Peyer's patch (tissue), 4 donors: ENCODE measurements at regions not wholly inside any gene's neighbourhood (a gene's known extent, or its start where the extent isn't known, plus 50 kb on each side); places are given as distances from the start of the nearest gene placed in this dataset.

Source experiments
- DNase-seq, 3 donors: peaks; one replicate each; pipeline ENCODE4 v3.0.0-alpha.2; 2017 to 2019
- H3K27ac ChIP-seq, 4 donors: fragments of 200-600 bp; sonication (generic); one replicate each; pipeline ENCODE4 v1.5.1; 2016 to 2019
- H3K27me3 ChIP-seq, 2 donors: fragments of 200-600 bp; sonication (generic); one replicate each; pipeline ENCODE4 v1.5.1; 2019
- H3K36me3 ChIP-seq, 3 donors: fragments of 200-600 bp; sonication (generic); one replicate each; pipeline ENCODE4 v1.5.1; 2016 to 2019
- H3K4me1 ChIP-seq, 4 donors: fragments of 200-600 bp; sonication (generic); one replicate each; pipeline ENCODE4 v1.5.1; 2016 to 2019
- H3K4me3 ChIP-seq, 4 donors: fragments of 200-600 bp; sonication (generic); 1 replicate in 3 of 4; 2 replicates in 1 of 4; pipeline ENCODE4 v1.5.1; 2016 to 2019; ENCODE audit warnings: mild to moderate bottlenecking in 1 of 4
- H3K9me3 ChIP-seq, 4 donors: fragments of 200-600 bp; sonication (generic); one replicate each; pipeline ENCODE4 v1.5.1; 2016 to 2019; ENCODE audit warnings: mild to moderate bottlenecking in 1 of 4
- POLR2A ChIP-seq, 2 donors: fragments of 450-650 bp; IDR thresholded peaks; one replicate each; pipeline ENCODE4 v1.5.1; 2017; ENCODE audit warnings: antibody characterized with exemption in 2 of 2, mild to moderate bottlenecking in 2 of 2, moderate library complexity in 2 of 2
- TF ChIP-seq, protein P1 (sequence below), 6 experiments: fragments of 450-650 bp in 4 of 6; fragments of 200-600 bp in 2 of 6; sonication (generic) in 1 of 6; IDR thresholded peaks; one replicate each; pipeline ENCODE4 v1.5.1; 2017 to 2019; ENCODE audit warnings: antibody characterized with exemption in 6 of 6, mild to moderate bottlenecking in 3 of 6, moderate library complexity in 1 of 6

DNA sequence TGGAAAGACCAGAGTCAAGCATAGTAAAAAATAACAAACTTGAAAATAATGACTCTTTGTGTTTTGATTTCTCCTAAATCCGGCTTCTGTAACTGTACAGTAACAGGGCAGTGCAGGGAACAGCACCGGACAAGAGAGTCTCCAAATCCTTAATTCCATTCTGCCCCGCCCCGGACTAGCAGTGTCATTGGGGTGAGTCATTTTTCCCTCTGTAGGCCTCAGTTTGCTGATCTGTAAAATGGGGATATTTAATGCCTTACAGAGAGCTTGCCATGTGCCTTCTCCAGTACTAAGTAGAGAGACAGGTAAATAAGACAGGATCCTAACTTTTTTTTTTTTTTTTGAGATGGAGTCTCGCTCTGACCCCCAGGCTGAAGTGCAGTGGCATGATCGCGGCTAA lies 83.6 kb upstream of the TBC1D3K start:
- TF ChIP-seq POLR2A (IDR thresholded peaks at IDR 0.05): no peak
- TF ChIP-seq, protein P1, sequence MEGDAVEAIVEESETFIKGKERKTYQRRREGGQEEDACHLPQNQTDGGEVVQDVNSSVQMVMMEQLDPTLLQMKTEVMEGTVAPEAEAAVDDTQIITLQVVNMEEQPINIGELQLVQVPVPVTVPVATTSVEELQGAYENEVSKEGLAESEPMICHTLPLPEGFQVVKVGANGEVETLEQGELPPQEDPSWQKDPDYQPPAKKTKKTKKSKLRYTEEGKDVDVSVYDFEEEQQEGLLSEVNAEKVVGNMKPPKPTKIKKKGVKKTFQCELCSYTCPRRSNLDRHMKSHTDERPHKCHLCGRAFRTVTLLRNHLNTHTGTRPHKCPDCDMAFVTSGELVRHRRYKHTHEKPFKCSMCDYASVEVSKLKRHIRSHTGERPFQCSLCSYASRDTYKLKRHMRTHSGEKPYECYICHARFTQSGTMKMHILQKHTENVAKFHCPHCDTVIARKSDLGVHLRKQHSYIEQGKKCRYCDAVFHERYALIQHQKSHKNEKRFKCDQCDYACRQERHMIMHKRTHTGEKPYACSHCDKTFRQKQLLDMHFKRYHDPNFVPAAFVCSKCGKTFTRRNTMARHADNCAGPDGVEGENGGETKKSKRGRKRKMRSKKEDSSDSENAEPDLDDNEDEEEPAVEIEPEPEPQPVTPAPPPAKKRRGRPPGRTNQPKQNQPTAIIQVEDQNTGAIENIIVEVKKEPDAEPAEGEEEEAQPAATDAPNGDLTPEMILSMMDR (IDR thresholded peaks at IDR 0.05): no peak
- Histone ChIP-seq H3K36me3 (no peaks in the 10 kb centered on the region), H3K27me3 (no peaks in the 10 kb centered on the region), H3K4me1 (peaks cover 0 to 6% (median 0%) of the 10 kb centered on the region in 4 donors), H3K9me3 (no peaks in the 10 kb centered on the region), H3K4me3 (no peak overlapping the region), H3K27ac (no peak overlapping the region)
- DNase-seq: no peak

DNA sequence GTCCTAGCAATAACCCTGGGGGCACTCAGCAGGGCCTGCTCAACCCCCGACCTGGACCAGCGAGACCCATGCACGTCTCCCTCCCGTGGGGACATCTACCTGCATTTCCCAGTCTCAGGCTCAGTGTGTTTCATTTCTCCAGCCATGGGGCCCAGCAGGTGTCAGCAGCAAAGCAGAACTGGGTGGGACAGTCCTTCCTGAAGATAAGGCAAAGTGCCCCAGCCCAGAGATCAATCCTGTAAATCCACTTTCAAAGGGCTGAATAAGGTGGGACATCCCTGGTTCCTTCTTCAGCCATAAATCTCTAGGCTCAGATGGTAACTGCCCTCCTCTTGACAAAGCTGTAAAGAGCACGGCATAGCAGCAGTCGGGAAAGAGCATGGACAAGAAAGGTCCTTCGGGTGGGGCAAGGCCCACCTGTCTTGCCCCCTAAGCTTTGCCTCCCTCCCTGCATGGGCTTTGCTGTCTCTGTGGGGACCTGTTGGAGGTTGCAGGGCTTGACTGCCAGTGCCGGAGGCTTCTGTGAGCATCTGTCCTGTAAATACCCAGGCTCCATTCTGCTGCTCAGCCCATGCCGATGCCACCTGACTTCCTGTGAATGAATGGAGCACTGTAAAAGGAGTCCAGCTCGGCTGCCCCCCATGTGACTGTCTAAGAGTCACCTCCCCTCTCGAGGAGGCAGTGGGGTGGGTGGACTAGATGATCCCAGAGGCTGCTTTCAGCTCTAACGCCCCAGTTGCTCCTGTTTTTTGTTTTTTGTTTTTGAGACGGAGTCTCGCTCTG lies 84.8 kb upstream of the TBC1D3K start:
- no peak overlapping the region for H3K27ac ChIP-seq
- no peak for DNase-seq
- H3K9me3 ChIP-seq: no peaks in the 10 kb centered on the region
- no peak overlapping the region for H3K4me3 ChIP-seq
- H3K27me3 ChIP-seq: no peaks in the 10 kb centered on the region
- H3K36me3 ChIP-seq: no peaks in the 10 kb centered on the region
- peaks cover 0 to 1% (median 0%) of the 10 kb centered on the region in 4 donors for H3K4me1 ChIP-seq
- TF ChIP-seq, protein P1 (IDR thresholded peaks at IDR 0.05): no peak
- TF ChIP-seq POLR2A (IDR thresholded peaks at IDR 0.05): no peak

DNA sequence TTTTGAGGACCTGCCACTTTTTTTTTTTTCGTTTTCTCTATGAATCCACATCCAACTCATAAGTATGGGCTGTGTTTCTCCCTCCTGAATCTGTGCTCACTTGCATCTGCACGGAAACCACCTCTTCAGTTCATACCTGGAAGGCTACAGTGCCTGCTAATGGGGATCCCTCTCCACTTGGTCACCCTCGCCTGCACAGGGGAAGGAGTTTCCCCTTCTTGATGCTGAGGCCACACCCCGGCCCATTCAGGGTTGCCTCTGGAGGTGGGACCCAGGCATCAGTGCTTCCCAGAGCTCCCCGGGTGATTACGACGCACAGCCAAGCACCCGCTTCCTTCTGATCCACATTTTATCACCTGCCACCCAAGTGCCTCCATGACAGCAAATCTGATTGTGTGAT lies 85.9 kb upstream of the TBC1D3K start:
- no peak overlapping the region for H3K27ac ChIP-seq
- H3K4me1 ChIP-seq: no peaks in the 10 kb centered on the region
- H3K36me3 ChIP-seq: no peaks in the 10 kb centered on the region
- H3K4me3 ChIP-seq: no peak overlapping the region
- H3K27me3 ChIP-seq: no peaks in the 10 kb centered on the region
- H3K9me3 ChIP-seq: no peaks in the 10 kb centered on the region
- DNase-seq: no peak
- TF ChIP-seq POLR2A (IDR thresholded peaks at IDR 0.05): no peak
- TF ChIP-seq, protein P1 (IDR thresholded peaks at IDR 0.05): no peak

DNA sequence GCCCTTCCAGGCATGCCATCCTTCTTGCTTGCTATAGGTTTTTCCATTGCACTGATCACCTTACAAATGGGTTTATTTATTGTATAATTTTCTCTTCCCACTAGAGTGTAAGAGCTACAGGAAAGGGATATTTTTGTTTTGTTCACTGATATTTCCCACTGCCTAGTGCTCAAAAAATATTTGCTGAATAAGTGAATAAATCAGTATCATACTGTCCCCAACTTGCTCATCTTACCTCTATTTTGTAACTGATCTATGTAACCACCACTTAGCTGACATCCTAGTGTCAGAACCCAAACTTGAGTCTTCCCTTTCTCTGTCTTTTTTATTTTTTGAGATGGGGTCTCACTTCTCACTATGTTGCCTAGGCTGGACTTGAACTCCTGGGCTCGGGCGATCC lies 87.6 kb upstream of the TBC1D3K start:
- DNase-seq: no peak
- Histone ChIP-seq H3K9me3 (no peaks in the 10 kb centered on the region), H3K4me3 (no peak overlapping the region), H3K27ac (no peak overlapping the region), H3K27me3 (no peaks in the 10 kb centered on the region), H3K4me1 (no peaks in the 10 kb centered on the region), H3K36me3 (no peaks in the 10 kb centered on the region)
- TF ChIP-seq, protein P1 (IDR thresholded peaks at IDR 0.05): no peak
- no peak for TF ChIP-seq POLR2A (IDR thresholded peaks at IDR 0.05)

DNA sequence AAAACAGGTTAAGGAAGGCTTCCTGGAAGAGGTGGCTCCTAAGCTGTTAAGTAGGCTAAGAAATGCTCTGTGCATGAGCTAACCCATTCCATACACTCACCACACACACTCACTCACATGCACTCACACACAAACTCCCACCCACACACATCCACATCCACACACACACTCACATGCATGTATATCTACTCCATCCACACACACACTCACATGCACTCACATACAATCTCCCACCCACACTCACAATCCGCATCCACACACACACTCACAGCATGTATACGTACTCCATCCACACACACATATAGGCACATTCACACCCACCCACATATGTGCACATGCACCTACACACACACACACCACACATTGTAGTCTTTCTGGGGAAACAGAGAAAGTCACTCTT lies 89.3 kb upstream of the HNF1B start:
- Histone ChIP-seq H3K27me3 (no peaks in the 10 kb centered on the region), H3K4me3 (no peak overlapping the region), H3K36me3 (no peaks in the 10 kb centered on the region), H3K27ac (no peak overlapping the region), H3K4me1 (no peaks in the 10 kb centered on the region), H3K9me3 (no peaks in the 10 kb centered on the region)
- TF ChIP-seq, protein P1 (IDR thresholded peaks at IDR 0.05): no peak
- TF ChIP-seq POLR2A (IDR thresholded peaks at IDR 0.05): no peak
- no peak for DNase-seq
